H1 (cell line): ENCODE measurements at regions not wholly inside any gene's neighbourhood (a gene's known extent, or its start where the extent isn't known, plus 50 kb on each side); places are given as distances from the start of the nearest gene placed in this dataset.

Experiments used
- SIN3A ChIP-seq, 2 experiments: IDR thresholded peaks in 1 of 2; conservative IDR thresholded peaks in 1 of 2; 2 replicates each; pipeline ENCODE4 v1.6.1; 2011 to 2012; ENCODE audit warnings: low read length in 2 of 2, improper control_type of control experiment in 1 of 2, low read depth in 1 of 2, mild to moderate bottlenecking in 1 of 2
- SP1 ChIP-seq: IDR thresholded peaks from 2 replicates; pipeline ENCODE4 v1.6.1; 2011; ENCODE audit warnings: low read depth, low read length
- SP2 ChIP-seq: IDR thresholded peaks from 2 replicates; pipeline ENCODE4 v1.6.1; 2012; ENCODE audit warnings: mild to moderate bottlenecking, low read length, inconsistent platforms
- TBP ChIP-seq: IDR thresholded peaks from 2 replicates; pipeline ENCODE4 v1.6.1; 2011; ENCODE audit warnings: low read depth, low read length, improper control_type of control experiment
- TF ChIP-seq, protein P1 (sequence below): IDR thresholded peaks from 2 replicates; pipeline ENCODE4 v1.6.1; 2012; ENCODE audit warnings: inconsistent platforms

GRCh38 chr21:38898422-38899096 lies 92.8 kb downstream of the ETS2 start (continued):
- TF ChIP-seq, protein P1, sequence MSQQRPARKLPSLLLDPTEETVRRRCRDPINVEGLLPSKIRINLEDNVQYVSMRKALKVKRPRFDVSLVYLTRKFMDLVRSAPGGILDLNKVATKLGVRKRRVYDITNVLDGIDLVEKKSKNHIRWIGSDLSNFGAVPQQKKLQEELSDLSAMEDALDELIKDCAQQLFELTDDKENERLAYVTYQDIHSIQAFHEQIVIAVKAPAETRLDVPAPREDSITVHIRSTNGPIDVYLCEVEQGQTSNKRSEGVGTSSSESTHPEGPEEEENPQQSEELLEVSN: no peak
- TF ChIP-seq SP2 (no peak), SP1 (no peak), TBP (no peak), SIN3A (conservative IDR thresholded peaks at IDR 0.05 in 1 of 2, IDR thresholded peaks at IDR 0.05 in 1 of 2; ENCODE audit: low read depth in 1 of 2, low read length in 2 of 2) (no peak)
